T follicular helper cell (primary cell): ENCODE measurements at regions not wholly inside any gene's neighbourhood (a gene's known extent, or its start where the extent isn't known, plus 50 kb on each side); places are given as distances from the start of the nearest gene placed in this dataset.

Experiments
- DNase-seq: peaks from one replicate; pipeline ENCODE4 v3.0.0-alpha.2; 2020; ENCODE audit warnings: low read depth

DNA sequence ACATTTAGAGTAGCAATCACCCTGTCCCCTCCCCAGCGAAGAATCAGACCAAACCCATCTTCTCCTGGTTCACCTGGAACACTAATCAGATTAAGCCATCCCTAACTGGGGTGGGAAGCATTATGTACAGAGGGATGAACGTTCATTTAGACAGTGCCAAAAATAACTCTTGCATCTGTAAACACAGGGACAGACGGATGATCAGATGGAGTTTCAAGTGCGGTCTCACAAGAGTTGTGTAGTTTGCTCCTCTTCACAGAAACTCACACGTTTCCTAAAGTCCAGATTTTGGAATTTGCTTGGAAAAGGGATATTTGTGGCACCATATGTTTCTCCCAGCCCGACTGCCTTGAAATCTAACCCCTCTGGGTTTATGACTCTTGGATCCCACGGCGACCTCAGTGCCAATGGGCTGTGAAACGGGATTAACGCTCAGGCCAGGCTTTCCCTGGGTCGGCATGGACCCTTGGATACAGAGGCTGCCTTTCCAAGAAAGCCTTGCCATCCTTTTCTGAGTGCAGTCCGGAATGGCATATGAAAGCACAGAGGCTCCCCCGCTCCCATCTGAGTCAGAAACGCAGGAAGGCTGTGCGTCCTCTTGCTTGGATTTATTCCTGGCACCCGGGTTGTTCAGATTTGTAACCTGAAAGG is 293.2 kb upstream of the HABP2 start:
- no peak for DNase-seq

DNA sequence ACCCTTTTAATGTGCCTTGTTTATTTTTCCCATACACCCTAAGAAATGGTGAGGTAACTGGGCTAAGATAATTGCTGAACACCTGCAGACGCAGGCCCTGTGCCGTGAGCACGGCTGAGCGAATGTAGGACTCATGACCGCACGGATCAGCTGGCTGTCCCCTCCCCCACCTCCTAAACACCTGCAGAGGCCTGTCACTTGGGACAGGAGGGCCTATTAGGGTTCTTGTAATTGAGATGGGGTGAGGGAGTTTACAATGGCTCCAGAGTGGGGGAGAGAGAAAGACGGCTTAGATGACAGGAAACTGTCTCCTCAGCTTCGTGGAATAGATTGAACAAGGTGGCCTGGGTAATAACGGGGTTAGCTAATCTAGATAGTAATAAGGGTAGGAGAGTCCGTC is 291.7 kb upstream of the HABP2 start:
- no peak for DNase-seq

DNA sequence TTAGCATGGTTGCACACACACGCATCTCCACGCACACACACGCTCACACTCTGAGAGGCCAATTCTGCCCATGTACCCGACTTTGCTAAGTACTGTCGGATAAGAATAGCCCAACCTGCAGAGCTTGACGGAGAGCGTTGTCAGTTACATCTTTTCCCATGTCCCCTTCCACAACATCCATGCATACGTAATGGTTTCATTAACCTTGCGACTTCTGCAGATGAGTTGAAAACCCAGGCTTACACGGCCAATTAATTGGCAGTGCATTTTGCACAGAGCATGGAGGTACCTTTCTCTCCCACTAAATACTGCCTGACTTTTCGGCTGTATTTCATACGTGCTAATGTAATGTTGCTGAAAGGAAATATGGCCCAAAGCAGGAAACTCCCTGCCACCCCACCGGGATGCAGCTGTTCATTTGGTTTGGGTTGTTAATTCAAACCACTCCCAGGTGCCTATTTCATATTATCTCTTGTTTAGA is 291.2 kb upstream of the HABP2 start:
- DNase-seq: no peak

DNA sequence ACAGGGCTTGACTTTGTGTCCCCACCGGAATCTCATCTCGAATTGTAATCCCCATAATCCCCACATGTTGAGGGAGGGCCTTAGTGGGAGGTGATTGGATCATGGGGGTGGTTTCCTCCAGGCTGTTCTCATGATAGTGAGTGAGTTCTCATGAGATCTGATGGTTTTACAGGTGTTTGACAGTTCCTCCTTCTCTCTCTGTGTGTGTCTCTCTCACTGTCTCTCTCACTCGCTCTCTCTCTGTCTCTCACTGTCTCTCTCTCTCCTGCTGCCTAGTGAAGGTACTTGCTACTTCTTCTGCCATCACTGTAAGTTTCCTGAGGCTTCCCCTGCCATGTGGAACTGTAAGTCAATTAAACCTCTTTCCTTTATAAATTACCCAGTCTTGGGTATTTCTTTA is 289.8 kb upstream of the HABP2 start:
- no peak for DNase-seq

DNA sequence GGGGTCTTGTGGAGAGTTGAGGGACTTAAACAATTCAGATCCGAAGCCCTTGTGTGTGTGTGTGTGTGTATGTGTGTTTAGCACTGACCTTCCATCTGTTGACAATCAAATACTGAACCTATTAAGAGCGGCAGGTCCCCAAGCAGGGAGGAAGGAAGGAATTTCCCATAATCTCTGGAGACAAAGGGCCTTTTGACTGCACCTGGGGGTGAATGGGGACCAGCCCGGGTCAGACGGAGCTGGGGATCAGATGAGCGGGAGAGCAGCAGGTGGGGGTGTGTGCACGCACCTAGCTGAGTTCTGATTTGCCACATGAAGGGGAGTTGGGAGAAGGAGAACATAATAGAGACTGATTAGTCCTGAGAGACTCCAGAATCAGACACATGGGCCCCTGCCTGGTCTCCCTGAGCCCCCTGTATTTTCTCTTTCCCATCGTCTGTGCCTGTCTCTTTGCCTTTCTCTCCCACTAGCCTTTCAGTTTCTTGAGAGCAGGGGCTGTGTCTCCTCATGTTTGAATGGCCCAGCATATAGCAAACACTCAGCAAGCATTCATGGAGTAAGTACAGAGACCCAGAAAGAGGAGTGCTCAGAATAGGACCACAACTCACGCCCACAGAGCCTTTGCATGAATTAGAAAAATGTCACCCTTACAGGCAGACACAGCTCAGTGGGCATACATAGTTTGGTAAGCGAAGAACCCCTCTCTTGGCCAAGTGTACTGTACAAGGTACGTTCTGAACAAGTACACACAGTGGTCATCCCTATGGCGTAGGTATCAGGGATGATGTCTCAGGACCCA is 288.3 kb upstream of the HABP2 start:
- DNase-seq: no peak

DNA sequence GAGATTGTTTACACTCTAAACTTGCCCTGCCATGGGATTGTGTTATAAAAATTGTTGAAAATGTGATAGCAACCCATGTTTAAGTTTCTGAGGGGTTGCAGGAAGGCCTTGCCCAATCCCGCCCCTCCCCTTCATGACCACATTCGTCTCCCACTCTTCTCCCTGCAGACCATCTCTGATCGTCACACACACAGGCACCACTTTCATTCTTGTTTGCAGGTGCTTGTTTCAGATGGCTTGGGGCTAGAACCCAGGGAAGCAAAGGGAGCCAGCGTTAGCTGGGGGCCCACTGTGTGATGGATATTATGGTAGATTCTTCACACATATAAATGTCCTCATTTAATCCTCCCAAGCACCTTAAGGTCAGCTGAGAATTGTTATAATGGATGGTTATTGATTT is 286.7 kb upstream of the HABP2 start:
- no peak for DNase-seq

DNA sequence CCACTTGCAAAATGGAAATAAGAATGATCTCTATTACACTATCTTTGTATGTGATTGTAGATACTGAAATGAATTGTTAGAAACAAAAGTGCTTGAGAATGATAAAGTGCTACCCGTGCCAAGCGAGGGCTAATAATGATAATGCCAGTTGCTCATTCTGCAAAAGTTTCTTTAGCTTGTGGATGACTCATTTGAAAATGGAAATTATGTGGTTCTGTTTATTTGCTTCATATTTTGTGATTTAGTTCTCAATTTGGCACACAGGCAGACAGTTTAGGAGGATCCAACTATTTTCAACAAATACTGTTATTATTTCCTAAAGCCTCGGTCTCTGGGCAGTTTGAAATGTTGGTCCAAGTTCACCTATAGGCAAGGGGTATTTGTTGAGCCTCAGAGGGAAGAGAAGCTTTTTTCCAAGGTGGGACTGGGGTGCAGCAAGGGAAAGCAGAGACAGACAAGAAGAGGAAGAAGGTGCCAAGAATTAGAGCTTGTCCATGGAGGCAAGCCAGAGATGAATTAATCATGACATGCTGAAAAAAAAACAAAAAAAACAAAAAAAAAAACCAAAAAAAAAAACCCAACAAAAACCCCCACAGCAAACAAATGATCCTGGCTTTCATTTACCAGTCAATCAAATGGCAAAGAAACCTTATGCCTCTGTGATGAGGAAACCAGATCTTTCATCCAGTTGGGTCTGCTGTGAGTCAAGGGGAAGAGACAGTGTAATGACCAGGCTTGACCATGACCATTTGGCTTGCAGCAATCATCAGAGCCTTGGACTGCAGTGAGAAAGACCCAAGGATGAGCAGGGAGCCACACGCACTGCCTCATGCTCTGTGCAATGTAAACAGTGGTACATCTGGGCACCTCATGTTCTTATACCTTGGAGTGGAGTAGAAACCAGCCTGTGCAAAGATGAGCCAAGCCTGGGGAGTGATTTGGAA is 285.0 kb upstream of the HABP2 start:
- no peak for DNase-seq

DNA sequence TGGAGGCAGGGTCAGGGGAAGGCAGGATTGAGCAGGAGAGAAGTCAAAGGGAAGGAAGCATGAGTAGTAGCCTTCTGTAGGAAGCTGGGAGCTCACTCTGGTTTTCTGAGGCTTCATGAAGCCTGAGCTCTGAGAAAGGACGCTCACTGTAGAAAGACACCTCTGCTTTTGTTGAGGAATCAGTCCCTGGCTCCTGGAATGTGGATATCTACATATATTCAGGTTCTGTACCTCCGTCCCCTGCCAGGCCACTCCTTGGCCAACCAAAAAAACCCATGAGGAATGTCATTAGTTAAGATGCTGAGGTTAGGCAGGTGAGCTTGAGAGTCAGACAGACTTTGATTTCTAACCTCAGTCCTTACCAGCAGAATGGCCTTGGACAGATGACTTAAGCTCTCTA is 283.5 kb upstream of the HABP2 start:
- DNase-seq: no peak

DNA sequence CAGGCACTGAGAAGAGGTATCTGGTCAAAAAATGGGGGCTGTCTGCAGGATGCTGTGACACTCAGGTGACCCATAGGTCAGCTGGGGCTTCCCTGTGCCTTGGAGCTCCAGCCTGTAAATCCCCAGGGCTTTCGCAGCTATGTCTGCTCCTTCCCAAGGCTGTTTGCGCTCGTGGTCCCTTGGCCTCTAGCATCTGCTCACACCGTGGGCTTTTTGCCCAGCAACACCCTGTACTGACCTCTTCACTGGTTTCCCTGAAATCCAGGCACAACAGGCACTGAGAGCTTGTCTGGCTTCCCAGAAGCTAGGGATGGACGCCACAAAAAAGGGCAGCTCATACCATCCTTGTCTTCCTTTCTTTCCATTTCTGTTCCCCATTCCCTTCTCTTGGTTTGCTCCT is 280.3 kb upstream of the HABP2 start:
- no peak for DNase-seq

DNA sequence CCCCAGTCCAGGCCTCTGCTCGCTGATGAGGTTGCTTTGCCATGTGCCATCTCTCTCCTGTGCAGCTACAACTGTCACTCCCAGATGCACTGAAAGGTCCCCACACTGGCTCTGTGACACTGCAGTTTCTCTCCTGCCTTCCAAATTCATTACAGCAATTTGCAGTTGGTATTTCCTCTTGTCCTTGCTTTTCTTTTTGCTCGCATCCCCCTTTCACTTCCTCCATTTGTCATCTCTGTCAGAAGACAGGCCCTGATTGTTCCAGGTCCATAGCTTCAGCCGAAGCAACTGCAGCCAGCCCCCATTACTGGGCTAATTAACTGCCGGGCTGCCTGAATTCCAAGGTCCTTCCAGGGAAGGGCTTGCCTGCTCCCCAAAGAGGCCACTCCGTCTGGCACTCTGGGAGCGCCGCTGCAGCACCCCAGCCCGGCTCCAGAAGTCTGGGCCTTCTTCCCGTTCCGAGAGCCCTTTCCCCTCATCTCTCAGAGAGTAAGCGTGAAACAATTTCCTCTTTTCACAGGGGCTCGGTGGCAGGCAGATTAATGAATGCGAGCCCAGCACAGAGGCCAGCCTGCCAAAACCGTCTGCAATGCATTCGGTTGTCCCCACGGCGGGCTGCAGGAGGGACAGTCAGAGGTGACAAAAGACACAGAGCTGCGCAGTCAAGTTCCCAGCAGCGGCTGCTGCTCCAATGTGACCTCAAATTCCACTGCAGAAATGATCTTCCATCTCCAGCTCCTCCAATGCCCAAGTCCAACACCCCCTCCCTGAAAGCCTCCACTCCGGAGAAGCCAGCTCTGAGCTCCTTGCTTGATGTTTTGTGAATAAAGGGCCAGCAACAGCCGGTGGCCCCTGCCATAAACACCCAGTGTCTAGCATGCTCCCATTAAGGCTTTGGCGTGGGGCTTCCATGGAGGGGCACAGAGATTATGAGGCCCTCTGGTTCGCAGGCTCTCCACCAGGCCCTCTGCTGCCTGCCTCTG is 279.4 kb upstream of the HABP2 start:
- no peak for DNase-seq

DNA sequence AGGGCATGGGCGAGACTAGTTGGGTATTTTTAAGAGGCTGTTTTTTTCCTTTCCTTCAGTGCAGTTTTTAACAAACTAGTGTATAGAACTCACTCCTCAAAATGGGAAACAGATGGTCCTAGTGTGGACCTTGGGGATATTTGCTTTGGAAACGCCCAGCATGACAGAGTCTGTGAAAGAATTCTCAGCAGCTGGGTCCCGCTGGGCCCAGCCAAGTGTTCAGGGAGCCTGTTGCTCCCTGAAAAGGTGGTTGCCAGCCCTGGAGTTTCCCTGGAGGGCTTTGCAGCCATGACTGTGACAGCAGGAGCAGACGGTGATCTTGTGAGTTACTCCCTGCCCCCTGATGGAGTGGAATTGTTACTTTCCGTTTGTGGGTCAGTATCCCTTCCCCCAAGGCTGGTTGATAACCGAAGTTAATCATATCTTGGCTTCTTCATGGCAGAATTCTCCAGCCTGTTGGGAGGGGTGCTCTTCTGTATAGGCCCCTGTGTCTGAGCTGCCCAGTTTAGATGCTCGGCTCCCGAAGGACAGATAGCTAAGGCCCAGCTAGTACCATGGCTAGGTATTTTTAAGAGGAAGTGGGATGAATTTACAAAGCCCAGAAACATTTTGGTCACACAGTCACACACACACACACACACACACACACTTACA is 278.6 kb upstream of the HABP2 start:
- DNase-seq: no peak

DNA sequence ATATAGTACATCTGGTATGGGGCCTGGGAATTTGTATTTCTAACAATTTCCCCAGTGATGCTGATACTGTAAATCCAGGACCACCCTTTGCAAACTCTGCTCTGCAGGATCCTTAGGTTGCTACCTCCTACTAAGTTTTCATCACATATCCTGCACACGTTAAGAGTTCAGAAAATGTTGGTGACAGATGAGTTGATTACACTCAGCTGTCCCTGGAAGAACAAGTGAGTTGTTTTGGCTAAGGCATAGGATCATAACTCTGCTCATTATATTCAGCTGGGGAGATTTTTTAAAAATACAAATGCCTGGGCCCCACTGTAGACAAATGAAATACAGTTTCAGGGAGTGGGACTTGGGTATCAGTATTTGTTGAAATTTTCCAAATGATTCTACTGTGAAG is 274.6 kb upstream of the HABP2 start:
- no peak for DNase-seq

DNA sequence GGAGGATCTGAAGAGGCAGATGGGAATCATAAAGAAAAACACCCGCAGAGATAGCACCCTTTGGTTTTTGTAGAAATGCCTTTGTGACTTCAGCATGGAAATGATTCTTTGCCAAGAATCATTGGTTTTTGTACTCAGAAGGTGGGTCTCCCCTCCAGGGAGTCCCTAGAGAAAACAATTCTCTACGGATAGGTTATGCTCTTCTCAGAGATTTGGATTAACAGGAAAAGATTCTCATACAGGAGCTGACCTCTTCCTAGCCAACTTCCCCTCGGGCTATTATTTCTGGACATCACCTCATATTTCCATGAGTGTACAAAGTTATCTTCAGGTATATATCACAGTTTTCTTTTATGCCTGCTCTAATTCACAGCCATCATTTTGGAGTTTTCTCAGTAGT is 274.2 kb upstream of the HABP2 start:
- no peak for DNase-seq

DNA sequence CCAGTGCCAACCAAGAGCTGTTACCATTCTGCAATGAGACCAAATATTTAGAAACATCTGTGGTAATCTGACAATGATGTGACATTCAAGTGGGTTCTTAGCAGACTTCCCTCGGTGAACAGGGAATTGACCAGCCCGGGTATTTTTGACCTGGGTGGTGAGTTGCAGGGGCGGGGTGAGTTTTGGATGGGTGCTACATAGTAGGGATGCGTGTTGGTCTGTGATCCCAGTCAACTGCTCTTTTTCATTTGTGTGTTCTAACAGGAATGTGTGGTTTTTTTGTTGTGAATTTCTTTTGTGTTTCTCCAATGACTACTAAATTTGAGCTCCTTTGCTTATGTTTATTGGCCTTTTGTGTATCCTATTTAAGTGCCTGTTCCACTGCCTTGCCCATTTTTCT is 273.6 kb upstream of the HABP2 start:
- no peak for DNase-seq

DNA sequence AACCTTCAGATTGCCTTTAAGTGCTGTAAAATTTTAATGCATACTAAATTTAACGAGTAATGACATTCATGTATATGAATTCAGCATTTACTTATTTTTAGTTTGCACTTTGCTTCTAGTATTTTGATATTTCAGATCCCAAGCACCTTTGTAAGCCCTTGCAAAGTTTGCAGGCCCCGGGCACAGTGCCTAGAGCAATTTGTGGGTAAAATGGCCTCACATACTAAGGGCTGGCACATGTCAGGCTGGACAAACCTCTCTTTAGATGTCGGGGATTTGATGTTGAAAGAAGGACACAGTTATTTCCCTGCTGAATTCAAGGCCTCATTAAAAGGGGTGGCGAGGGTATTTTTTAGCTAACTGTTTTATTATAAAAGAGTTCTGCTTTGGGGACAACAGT is 270.3 kb upstream of the HABP2 start:
- DNase-seq: no peak

DNA sequence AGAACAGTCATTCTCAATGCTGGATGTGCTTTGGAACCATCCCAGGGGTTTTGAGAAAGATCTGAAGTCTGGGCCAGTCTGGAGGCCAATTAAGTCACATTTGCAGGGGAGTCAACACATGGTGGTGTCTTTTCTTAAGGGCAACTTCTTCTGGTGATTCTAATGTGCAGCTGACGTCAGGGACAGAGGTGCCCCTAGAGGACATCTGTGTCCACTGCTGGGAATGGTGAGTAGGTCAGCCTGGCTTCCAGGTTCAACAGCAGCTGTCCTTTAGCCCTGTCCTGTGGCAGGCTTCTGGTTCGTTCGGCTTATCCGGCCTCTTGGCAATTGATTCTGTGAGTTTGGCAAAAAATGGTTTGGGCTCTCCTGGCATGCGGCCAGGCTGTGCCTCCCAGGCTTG is 269.7 kb upstream of the HABP2 start:
- DNase-seq: no peak

DNA sequence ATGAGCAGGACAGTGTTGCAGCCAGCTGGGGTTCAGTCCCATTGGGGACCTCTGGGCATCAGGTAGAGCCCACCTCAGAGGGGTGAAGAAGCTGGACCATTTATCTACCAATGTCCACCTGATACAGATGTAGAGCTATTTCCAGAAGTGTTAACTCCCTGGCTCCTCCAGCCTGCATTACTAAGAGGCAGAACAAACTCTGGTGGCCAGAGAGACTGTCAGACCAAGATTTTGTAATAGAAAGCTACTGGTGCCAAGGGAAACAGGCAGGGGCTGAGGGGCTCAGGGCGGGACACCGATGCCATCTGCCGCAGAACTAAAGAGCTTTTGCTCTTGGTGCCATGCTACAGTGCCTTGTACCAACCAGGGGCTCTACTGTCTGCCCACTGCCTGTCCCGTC is 268.2 kb upstream of the HABP2 start:
- DNase-seq: no peak

DNA sequence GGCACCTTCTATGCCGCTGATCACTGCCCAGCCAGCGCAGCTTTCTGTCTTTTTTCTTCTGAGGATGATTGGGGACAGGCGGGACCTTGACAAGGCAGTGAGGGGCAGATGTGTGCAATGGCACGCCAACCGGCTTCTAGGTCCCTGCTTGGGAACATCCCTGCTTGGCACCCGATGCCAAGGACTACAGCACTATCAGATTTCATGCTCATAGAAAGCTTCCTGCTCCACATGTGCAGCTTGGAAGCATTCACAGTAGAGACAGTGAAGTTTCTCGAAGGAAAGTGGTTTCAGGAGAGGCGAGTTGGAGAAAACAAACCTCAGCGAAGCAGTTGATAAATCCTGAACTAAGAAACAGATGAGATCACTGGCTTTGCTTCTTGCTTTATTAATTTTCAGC is 267.5 kb upstream of the HABP2 start:
- DNase-seq: no peak

DNA sequence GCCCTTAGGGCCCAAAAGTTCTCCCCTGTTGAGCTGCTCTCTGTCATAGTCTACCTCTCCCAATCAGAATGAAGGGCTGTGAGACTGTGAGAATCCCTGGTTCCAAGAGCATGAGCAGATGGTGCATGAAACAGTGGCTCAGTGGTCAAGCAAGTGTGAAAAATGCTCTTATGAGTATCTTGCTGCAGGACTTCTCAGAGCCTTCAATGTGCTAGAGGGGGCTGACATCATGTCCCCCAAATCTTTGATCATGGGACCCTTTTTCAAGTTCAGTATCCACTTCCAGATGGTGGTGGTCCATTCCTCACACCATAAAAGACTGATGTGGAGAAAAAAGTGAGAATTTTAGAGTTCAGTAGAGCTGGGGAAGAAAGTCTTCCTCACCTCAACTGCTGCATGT is 265.3 kb upstream of the HABP2 start:
- no peak for DNase-seq

DNA sequence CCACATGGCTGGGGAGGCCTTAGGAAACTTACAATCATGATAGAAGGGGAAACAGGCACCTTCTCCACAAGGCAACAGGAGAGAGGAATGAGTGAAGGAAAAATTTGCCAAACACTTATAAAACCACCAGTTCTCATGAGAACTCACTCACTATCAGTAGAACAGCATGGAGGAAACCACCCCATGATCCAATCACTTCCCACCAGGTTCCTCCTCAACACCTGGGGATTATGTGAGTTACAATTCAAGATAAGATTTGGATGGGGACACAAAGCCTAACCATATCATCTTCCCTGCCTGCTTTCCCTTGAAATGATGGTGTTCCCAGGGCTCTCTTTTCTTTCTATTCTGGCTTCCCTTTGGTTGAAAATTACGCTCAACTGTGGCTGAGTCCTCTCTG is 262.7 kb upstream of the HABP2 start:
- no peak for DNase-seq

DNA sequence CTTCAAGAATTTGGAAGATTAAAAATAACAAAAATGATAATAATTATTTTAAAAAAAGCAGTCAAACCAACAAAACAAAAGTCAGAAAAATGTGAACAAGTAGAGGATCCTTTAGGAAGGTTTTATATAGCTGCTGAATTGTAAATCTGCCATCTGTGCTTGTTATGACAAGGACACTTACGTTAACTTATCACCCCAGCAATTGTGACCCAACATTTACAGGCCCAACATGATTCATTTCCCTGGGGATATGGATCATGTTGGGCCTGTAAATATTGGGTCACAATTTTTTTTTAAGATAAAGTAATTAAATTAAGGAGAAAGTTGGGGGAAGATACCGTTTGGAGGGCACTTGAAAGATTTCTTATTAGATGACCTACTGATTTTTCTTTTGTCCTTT is 261.4 kb upstream of the HABP2 start:
- DNase-seq: no peak
